ENCODE measurements at regions not wholly inside any gene's neighbourhood (a gene's known extent, or its start where the extent isn't known, plus 50 kb on each side); places are given as distances from the start of the nearest gene placed in this dataset.
"Not testable (repeated sequence)": the region's sequence is repeated elsewhere in the genome, so short reads cannot be mapped to it uniquely, and the experiment has no call there.

- TF ChIP-seq ARNT (IDR thresholded peaks at IDR 0.05) (no peak), ELF4 (IDR thresholded peaks at IDR 0.05) (no peak), FOXM1 (IDR thresholded peaks at IDR 0.05; ENCODE audit: borderline replicate concordance) (no peak), SP1 (IDR thresholded peaks at IDR 0.05) (no peak), LEF1 (IDR thresholded peaks at IDR 0.05; ENCODE audit: borderline replicate concordance) (no peak), SUZ12 (IDR thresholded peaks at IDR 0.05) (no peak), FOXA1 (IDR thresholded peaks at IDR 0.05) (no peak), FOXK2 (IDR thresholded peaks at IDR 0.05) (no peak), BHLHE40 (IDR thresholded peaks at IDR 0.05; ENCODE audit: borderline replicate concordance) (no peak)
- TF ChIP-seq, protein P1, sequence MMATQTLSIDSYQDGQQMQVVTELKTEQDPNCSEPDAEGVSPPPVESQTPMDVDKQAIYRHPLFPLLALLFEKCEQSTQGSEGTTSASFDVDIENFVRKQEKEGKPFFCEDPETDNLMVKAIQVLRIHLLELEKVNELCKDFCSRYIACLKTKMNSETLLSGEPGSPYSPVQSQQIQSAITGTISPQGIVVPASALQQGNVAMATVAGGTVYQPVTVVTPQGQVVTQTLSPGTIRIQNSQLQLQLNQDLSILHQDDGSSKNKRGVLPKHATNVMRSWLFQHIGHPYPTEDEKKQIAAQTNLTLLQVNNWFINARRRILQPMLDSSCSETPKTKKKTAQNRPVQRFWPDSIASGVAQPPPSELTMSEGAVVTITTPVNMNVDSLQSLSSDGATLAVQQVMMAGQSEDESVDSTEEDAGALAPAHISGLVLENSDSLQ (IDR thresholded peaks at IDR 0.05), result no peak
- DNase-seq (ENCODE audit: extremely low spot score), result no peak
- ChIA-PET POLR2A (no interaction called here), CTCF (no interaction called here)
These were observed 124.4 kb upstream of the PGR start for GRCh38 chr11:101254037-101254436.

- DNase-seq (ENCODE audit: extremely low spot score); CTCF ChIA-PET: not testable (repeated sequence)
These were observed 116.0 kb upstream of the PGR start for GRCh38 chr11:101245635-101246034.

GRCh38 chr11:101245081-101245480 is 115.5 kb upstream of the PGR start:
- CTCF ChIA-PET; POLR2A ChIA-PET; DNase-seq (ENCODE audit: extremely low spot score): not testable (repeated sequence)

More at GRCh38 chr11:101245635-101246034, 116.0 kb upstream of the PGR start:
- POLR2A ChIA-PET, result not testable (repeated sequence)

DNA sequence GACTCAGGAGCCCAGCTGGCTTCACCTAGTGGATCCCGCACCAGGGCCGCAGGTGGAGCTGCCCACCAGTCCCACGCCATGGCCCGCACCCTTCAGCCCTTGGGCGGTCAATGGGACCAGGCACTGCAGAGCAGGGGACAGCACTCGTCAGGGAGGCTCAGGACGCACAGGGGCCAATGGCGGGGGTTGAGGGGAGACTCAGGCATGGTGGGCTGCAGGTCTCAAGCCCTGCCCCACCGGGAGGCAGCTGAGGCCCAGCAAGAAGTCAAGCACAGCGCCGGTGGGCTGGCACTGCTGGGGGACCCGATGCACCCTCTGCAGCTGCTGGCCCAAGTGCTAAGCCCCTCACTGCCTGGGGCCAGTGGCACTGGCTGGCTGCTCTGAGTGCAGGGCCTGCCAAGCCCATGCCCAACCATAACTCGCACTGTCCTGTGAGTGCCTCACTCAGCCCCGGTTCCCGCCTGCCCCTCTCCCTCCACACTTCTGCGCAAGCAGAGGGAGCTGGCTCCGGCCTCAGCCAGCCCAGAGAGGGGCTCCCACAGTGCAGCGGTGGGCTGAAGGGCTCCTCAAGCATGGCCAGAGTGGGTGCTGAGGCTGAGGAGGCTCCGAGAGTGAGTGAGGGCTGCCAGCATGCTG is 111.7 kb upstream of the PGR start:
- ChIA-PET CTCF (no interaction called here), POLR2A (no interaction called here)
- TF ChIP-seq FOXM1 (IDR thresholded peaks at IDR 0.05; ENCODE audit: borderline replicate concordance) (no peak), ARNT (IDR thresholded peaks at IDR 0.05) (no peak), SP1 (IDR thresholded peaks at IDR 0.05) (no peak), HDGF (IDR thresholded peaks at IDR 0.05; ENCODE audit: borderline replicate concordance) (no peak), BHLHE40 (IDR thresholded peaks at IDR 0.05; ENCODE audit: borderline replicate concordance) (no peak), FOXK2 (IDR thresholded peaks at IDR 0.05) (no peak), NFRKB (IDR thresholded peaks at IDR 0.05) (no peak)
- no peak for DNase-seq (ENCODE audit: extremely low spot score)

DNA sequence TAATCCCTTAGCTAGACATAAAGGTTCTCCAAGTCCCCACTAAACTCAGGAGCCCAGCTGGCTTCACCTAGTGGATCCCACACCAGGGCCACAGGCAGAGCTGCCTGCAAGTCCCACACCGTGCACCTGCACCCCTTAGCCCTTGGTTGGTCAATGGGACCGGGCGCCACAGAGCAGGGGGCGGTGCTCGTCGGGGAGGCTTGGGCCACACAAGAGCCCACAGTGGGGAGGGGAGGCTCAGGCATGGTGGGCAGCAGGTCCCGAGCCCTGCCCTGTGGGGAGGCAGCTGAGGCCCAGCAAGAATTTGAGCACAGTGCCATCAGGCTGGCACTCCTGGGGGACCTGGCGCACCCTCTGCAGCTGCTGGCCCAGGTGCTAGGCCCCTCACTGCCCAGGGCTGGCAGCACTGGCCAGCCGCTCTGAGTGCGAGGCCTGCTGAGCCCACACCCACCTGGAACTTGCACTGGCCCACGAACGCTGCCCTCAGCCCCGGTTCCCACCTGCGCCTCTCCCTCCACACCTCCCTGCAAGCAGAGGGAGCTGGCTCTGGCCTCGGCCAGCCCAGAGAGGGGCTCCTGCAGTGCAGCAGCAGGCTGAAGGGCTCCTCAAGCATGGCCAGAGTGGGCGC is 101.7 kb upstream of the PGR start:
- DNase-seq (ENCODE audit: extremely low spot score); POLR2A ChIA-PET; CTCF ChIA-PET: not testable (repeated sequence)

GRCh38 chr11:101226617-101227016 is 97.0 kb upstream of the PGR start:
- CTCF ChIA-PET, result no interaction called here
- DNase-seq (ENCODE audit: extremely low spot score), result no peak
- POLR2A ChIA-PET, result no interaction called here
- TF ChIP-seq BHLHE40 (IDR thresholded peaks at IDR 0.05; ENCODE audit: borderline replicate concordance), result no peak
- no peak for TF ChIP-seq ARNT (IDR thresholded peaks at IDR 0.05)
- TF ChIP-seq, protein P1 (IDR thresholded peaks at IDR 0.05), result no peak
- TF ChIP-seq FOXA1 (IDR thresholded peaks at IDR 0.05), result no peak
- TF ChIP-seq LEF1 (IDR thresholded peaks at IDR 0.05; ENCODE audit: borderline replicate concordance), result no peak
- no peak for TF ChIP-seq SUZ12 (IDR thresholded peaks at IDR 0.05)
- no peak for TF ChIP-seq FOXK2 (IDR thresholded peaks at IDR 0.05)
- no peak for TF ChIP-seq FOXM1 (IDR thresholded peaks at IDR 0.05; ENCODE audit: borderline replicate concordance)
- TF ChIP-seq TARDBP (IDR thresholded peaks at IDR 0.05), result no peak
- no peak for TF ChIP-seq ZNF384 (IDR thresholded peaks at IDR 0.05)
- TF ChIP-seq L3MBTL2 (conservative IDR thresholded peaks at IDR 0.05), result no peak

DNA sequence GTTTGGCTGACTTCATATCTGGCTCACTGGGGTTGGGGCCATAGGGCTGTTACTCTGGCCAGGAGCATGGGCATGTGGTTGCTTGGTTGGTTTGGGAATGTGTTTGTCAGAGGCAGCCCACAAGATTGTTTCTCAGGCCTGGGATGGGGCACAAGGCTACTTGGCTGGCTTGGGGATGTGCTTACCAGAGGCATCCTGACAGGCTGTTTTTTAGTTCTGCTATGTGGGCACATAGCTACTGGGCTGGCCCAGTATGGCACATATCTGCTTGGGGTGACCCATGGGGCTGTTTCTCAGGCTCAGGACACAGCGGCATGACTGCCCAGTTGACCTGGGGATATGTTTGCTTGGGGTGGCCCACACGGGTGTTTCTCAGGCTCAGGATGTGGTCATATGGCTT is 94.6 kb upstream of the PGR start:
- POLR2A ChIA-PET, result no interaction called here
- CTCF ChIA-PET, result no interaction called here
- no peak for TF ChIP-seq FOXA1 (IDR thresholded peaks at IDR 0.05)
- TF ChIP-seq BHLHE40 (IDR thresholded peaks at IDR 0.05; ENCODE audit: borderline replicate concordance), result no peak
- TF ChIP-seq ARNT (IDR thresholded peaks at IDR 0.05), result no peak
- TF ChIP-seq TARDBP (IDR thresholded peaks at IDR 0.05), result no peak
- TF ChIP-seq, protein P1 (IDR thresholded peaks at IDR 0.05), result no peak
- no peak for TF ChIP-seq FOXM1 (IDR thresholded peaks at IDR 0.05; ENCODE audit: borderline replicate concordance)
- TF ChIP-seq ELF4 (IDR thresholded peaks at IDR 0.05), result no peak
- TF ChIP-seq LEF1 (IDR thresholded peaks at IDR 0.05; ENCODE audit: borderline replicate concordance), result no peak
- TF ChIP-seq FOXK2 (IDR thresholded peaks at IDR 0.05), result no peak
- TF ChIP-seq CTBP1 (IDR thresholded peaks at IDR 0.05; ENCODE audit: borderline replicate concordance), result no peak
- no peak for TF ChIP-seq ZNF384 (IDR thresholded peaks at IDR 0.05)
- TF ChIP-seq SUZ12 (IDR thresholded peaks at IDR 0.05), result no peak
- no peak for TF ChIP-seq HDGF (IDR thresholded peaks at IDR 0.05; ENCODE audit: borderline replicate concordance)
- TF ChIP-seq SP1 (IDR thresholded peaks at IDR 0.05), result no peak
- no peak for TF ChIP-seq NFRKB (IDR thresholded peaks at IDR 0.05)
- no peak for TF ChIP-seq L3MBTL2 (conservative IDR thresholded peaks at IDR 0.05)
- no peak for DNase-seq (ENCODE audit: extremely low spot score)

- DNase-seq (ENCODE audit: extremely low spot score); POLR2A ChIA-PET: not testable (repeated sequence)
- CTCF ChIA-PET, result interaction anchor here (0.7 kb wide), 1 partner anchor 256 kb away, joined by 3 read pairs; no protein-coding TSS in a partner anchor
These were observed 88.5 kb upstream of the PGR start for GRCh38 chr11:101218091-101218490.

DNA sequence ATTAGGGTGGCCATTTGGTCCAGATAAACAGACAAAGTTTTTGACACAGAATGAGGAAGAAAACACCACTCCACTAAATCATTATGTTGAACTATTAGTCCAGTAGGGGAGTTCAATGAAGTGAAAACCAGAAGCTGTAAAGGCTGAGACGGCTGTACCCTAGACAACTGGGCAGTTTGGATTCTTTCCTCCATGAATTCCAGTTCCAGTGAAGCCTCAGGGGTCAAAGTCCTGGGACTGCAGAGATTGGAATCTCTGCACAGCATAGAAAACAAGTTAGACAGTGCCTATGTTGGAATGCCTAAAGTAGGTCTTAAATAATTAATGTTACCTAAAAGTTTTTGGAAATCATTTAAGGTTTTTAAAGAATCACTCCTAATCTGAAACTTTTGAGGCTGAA is 86.5 kb upstream of the PGR start:
- POLR2A ChIA-PET; CTCF ChIA-PET; DNase-seq (ENCODE audit: extremely low spot score): not testable (repeated sequence)

All from HEK293T (cell line).